K562 (cell line): ENCODE measurements at regions not wholly inside any gene's neighbourhood (a gene's known extent, or its start where the extent isn't known, plus 50 kb on each side); places are given as distances from the start of the nearest gene placed in this dataset.

Experiments used
- CBFB ChIP-seq: sonication (generic); formaldehyde crosslinking; IDR thresholded peaks from 2 replicates; pipeline ENCODE4 v1.4.0; 2020; ENCODE audit warnings: mild to moderate bottlenecking, missing genetic modification reagents
- CREB1 ChIP-seq, 2 experiments: sonication (generic) in 1 of 2; formaldehyde crosslinking in 1 of 2; IDR thresholded peaks; 2 replicates each; pipeline versions ENCODE4 v1.6.1 to v1.8.0; 2012 to 2022; ENCODE audit warnings: inconsistent platforms in 1 of 2, mild to moderate bottlenecking in 1 of 2, missing genetic modification reagents in 1 of 2, moderate library complexity in 1 of 2
- EZH2 ChIP-seq: IDR thresholded peaks from 2 replicates; pipeline ENCODE4 v1.6.1; 2012; ENCODE audit warnings: low read depth, mild to moderate bottlenecking, inconsistent platforms, low read length, borderline replicate concordance
- FOXJ3 ChIP-seq: sonication (generic); formaldehyde crosslinking; IDR thresholded peaks from 2 replicates; pipeline ENCODE4 v1.4.0; 2020; ENCODE audit warnings: mild to moderate bottlenecking, missing genetic modification reagents
- HOMEZ ChIP-seq: fragments of 250-450 bp; sonication (Bioruptor Pico); IDR thresholded peaks from 2 replicates; pipeline ENCODE4 v1.4.0; 2020; ENCODE audit warnings: mild to moderate bottlenecking, moderate library complexity
- KDM1A ChIP-seq, 2 experiments: fragments of 450-650 bp; IDR thresholded peaks; 2 replicates each; pipeline ENCODE4 v1.6.1; 2016; ENCODE audit warnings: mild to moderate bottlenecking in 2 of 2
- PHF21A ChIP-seq: fragments of 450-650 bp; IDR thresholded peaks from 2 replicates; pipeline ENCODE4 v1.6.1; 2017; ENCODE audit warnings: low read depth, borderline replicate concordance
- ZBTB34 ChIP-seq: fragments of 250-450 bp; sonication (Bioruptor Pico); IDR thresholded peaks from 2 replicates; pipeline ENCODE4 v1.8.0; 2021; ENCODE audit warnings: mild to moderate bottlenecking, moderate library complexity
- ZNF280B ChIP-seq: fragments of 250-450 bp; sonication (Bioruptor Pico); IDR thresholded peaks from 2 replicates; pipeline ENCODE4 v1.5.1; 2021; ENCODE audit warnings: mild to moderate bottlenecking
- TF ChIP-seq, protein P1 (sequence below), 3 experiments: IDR thresholded peaks in 2 of 3; conservative IDR thresholded peaks in 1 of 3; 2 replicates each; pipeline ENCODE4 v1.5.1; 2011 to 2012; ENCODE audit warnings: low read length in 3 of 3, mild to moderate bottlenecking in 3 of 3, control low read depth in 2 of 3, improper control_type of control experiment in 1 of 3, inconsistent platforms in 1 of 3, low read depth in 1 of 3, mixed read lengths in 1 of 3, moderate library complexity in 1 of 3; ENCODE audit not compliant: insufficient read depth in 2 of 3
- TF ChIP-seq, protein P2 (sequence below), 2 experiments: IDR thresholded peaks; 2 replicates each; pipeline ENCODE4 v1.6.1; 2011; ENCODE audit warnings: borderline replicate concordance in 1 of 2, control low read depth in 1 of 2, low read depth in 1 of 2, low read length in 1 of 2, mild to moderate bottlenecking in 1 of 2, mixed read lengths in 1 of 2, moderate library complexity in 1 of 2; ENCODE audit not compliant: insufficient read depth in 1 of 2, insufficient read length in 1 of 2, poor library complexity in 1 of 2, severe bottlenecking in 1 of 2; ENCODE audit errors: extremely low read depth in 1 of 2
- TF ChIP-seq, protein P3 (sequence below): sonication (generic); formaldehyde crosslinking; IDR thresholded peaks from 2 replicates; pipeline ENCODE4 v1.8.0; 2022; ENCODE audit warnings: mild to moderate bottlenecking, missing genetic modification reagents

- TF ChIP-seq HOMEZ (CRISPR knock-in tag) (no peak), ZBTB34 (CRISPR knock-in tag) (no peak), CBFB (CRISPR knock-in tag) (no peak), KDM1A (IDR thresholded peaks at IDR 0.05) (no peak), PHF21A (no peak), FOXJ3 (CRISPR knock-in tag) (no peak), ZNF280B (no peak), EZH2 (no peak), CREB1 (IDR thresholded peaks at IDR 0.05) (no peak), CREB1 (CRISPR knock-in tag; IDR thresholded peaks at IDR 0.05) (no peak)
- TF ChIP-seq, protein P1, sequence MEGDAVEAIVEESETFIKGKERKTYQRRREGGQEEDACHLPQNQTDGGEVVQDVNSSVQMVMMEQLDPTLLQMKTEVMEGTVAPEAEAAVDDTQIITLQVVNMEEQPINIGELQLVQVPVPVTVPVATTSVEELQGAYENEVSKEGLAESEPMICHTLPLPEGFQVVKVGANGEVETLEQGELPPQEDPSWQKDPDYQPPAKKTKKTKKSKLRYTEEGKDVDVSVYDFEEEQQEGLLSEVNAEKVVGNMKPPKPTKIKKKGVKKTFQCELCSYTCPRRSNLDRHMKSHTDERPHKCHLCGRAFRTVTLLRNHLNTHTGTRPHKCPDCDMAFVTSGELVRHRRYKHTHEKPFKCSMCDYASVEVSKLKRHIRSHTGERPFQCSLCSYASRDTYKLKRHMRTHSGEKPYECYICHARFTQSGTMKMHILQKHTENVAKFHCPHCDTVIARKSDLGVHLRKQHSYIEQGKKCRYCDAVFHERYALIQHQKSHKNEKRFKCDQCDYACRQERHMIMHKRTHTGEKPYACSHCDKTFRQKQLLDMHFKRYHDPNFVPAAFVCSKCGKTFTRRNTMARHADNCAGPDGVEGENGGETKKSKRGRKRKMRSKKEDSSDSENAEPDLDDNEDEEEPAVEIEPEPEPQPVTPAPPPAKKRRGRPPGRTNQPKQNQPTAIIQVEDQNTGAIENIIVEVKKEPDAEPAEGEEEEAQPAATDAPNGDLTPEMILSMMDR (IDR thresholded peaks at IDR 0.05 in 2 of 3, conservative IDR thresholded peaks at IDR 0.05 in 1 of 3; ENCODE audit: insufficient read depth in 2 of 3, low read depth in 1 of 3, low read length in 3 of 3): no peak
- TF ChIP-seq, protein P2, sequence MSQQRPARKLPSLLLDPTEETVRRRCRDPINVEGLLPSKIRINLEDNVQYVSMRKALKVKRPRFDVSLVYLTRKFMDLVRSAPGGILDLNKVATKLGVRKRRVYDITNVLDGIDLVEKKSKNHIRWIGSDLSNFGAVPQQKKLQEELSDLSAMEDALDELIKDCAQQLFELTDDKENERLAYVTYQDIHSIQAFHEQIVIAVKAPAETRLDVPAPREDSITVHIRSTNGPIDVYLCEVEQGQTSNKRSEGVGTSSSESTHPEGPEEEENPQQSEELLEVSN (IDR thresholded peaks at IDR 0.05; ENCODE audit: borderline replicate concordance in 1 of 2, extremely low read depth in 1 of 2, insufficient read depth in 1 of 2, insufficient read length in 1 of 2, low read depth in 1 of 2, low read length in 1 of 2, poor library complexity in 1 of 2, severe bottlenecking in 1 of 2): no peak
- TF ChIP-seq, protein P3, sequence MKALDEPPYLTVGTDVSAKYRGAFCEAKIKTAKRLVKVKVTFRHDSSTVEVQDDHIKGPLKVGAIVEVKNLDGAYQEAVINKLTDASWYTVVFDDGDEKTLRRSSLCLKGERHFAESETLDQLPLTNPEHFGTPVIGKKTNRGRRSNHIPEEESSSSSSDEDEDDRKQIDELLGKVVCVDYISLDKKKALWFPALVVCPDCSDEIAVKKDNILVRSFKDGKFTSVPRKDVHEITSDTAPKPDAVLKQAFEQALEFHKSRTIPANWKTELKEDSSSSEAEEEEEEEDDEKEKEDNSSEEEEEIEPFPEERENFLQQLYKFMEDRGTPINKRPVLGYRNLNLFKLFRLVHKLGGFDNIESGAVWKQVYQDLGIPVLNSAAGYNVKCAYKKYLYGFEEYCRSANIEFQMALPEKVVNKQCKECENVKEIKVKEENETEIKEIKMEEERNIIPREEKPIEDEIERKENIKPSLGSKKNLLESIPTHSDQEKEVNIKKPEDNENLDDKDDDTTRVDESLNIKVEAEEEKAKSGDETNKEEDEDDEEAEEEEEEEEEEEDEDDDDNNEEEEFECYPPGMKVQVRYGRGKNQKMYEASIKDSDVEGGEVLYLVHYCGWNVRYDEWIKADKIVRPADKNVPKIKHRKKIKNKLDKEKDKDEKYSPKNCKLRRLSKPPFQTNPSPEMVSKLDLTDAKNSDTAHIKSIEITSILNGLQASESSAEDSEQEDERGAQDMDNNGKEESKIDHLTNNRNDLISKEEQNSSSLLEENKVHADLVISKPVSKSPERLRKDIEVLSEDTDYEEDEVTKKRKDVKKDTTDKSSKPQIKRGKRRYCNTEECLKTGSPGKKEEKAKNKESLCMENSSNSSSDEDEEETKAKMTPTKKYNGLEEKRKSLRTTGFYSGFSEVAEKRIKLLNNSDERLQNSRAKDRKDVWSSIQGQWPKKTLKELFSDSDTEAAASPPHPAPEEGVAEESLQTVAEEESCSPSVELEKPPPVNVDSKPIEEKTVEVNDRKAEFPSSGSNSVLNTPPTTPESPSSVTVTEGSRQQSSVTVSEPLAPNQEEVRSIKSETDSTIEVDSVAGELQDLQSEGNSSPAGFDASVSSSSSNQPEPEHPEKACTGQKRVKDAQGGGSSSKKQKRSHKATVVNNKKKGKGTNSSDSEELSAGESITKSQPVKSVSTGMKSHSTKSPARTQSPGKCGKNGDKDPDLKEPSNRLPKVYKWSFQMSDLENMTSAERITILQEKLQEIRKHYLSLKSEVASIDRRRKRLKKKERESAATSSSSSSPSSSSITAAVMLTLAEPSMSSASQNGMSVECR (CRISPR knock-in tag): no peak
Observed at GRCh38 chr4:120447774-120448173, 381.1 kb upstream of the MAD2L1 start.
